HG03280 (cell line): ENCODE measurements at regions not wholly inside any gene's neighbourhood (a gene's known extent, or its start where the extent isn't known, plus 50 kb on each side); places are given as distances from the start of the nearest gene placed in this dataset.
"Not testable (repeated sequence)": the region's sequence is repeated elsewhere in the genome, so short reads cannot be mapped to it uniquely, and the experiment has no call there.

Experiments used
- ATAC-seq: cut with Tn5 transposase; IDR thresholded peaks from one replicate; pipeline ENCODE4 v1.9.1; 2021; ENCODE audit warnings: mild to moderate bottlenecking, moderate library complexity; ENCODE audit not compliant: unreplicated experiment

DNA sequence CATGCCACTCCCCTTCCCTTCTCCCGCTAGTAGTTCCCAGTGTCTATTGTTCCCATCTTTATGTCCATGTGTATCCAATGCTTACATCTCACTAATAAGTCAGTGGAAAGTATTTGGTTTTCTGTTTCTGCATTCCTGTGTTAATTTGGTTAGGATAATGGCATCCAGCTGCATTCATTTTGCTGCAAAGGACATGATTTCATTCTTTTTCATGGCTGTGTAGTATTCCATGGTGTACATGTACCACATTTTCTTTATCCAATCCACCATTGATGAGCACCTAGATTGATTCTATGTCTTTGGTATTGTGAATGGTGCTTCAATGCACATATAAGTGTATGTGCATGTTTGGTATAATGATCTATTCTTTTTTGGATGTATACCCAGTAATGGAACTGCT lies 502.5 kb upstream of the MAP2 start:
- not testable (repeated sequence) for ATAC-seq

DNA sequence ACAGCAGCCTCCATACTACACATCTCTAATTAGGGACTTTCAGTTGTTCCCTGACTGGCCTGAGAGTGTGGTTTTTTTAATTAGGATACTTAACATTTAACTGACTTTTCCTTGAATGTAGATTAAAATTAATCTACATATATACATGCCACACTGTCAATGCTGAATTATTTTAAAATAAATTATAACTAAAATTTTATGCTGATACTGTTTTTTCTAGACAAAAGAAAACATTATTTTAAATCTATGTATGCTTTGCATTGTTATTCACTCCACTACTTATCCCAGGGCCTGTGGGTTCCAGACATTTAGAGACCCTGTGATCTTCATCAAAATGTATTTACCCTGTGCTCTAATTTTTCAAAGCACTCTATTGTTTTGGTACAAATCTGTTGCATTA lies 496.0 kb upstream of the MAP2 start:
- ATAC-seq = no peak

- no peak for ATAC-seq
These were observed 494.5 kb upstream of the MAP2 start for GRCh38 chr2:208929139-208929864.

GRCh38 chr2:208929894-208930427 lies 493.9 kb upstream of the MAP2 start:
- no peak for ATAC-seq

DNA sequence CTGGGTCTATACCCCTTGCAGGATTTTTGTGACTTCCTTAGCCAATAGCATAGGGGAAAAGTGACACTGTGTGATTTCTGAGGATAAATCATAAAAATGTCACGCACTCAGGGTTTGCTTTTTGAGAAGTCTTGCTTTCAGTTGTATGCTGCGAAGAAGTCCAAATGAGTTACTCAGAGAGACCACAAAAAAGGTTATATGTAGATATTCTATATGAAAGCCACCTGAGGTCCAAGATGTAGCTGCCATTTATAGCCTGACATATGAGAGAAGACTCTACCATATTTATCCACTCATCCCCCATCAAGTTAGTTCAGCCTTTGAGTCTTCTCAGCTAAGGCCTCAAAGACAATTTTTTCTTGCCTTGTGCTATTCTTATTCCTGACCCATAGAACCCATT lies 488.3 kb upstream of the MAP2 start:
- ATAC-seq = no peak

- no peak for ATAC-seq
These were observed 486.3 kb upstream of the MAP2 start for GRCh38 chr2:208937521-208937920.

GRCh38 chr2:208939852-208940251 lies 484.0 kb upstream of the MAP2 start:
- ATAC-seq = no peak

GRCh38 chr2:208945719-208946256 lies 478.1 kb upstream of the MAP2 start:
- ATAC-seq = no peak

DNA sequence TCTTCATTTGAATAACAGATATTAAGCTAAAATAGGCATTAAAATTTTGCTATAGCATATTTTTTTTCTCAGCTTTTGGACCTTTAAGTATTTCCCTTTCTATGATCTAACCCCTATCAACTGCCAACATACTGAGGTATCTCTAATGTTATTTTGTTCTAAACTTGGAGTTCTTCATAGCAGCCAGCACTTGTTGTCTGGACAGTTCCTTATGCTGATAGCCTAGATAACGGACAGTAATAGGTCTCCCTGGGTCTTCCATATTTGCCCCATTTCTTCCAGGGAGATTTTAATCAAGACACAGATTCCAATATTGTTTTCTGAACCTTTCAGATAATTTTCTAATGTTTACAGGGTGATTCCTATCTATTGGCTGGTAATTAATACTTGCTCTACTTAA lies 475.8 kb upstream of the MAP2 start:
- ATAC-seq = no peak

DNA sequence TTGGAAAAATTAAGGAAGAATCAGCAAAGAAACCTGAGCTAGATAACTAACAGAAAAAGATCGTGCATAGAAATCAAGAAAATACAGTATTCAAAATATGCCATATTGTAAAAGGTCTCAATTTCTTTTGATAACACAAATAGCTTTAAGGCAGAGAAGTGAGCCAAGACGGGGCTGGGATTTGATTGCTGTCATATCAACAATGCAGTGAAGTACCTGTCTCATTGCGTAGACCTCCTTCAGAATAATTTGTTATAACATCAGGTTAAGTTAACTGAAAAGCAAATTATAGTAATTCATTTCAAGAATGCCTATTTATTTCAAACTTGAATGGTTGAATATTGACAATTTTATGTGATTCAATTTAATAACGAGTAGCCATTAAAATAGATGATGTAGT lies 453.8 kb upstream of the MAP2 start:
- ATAC-seq = no peak

DNA sequence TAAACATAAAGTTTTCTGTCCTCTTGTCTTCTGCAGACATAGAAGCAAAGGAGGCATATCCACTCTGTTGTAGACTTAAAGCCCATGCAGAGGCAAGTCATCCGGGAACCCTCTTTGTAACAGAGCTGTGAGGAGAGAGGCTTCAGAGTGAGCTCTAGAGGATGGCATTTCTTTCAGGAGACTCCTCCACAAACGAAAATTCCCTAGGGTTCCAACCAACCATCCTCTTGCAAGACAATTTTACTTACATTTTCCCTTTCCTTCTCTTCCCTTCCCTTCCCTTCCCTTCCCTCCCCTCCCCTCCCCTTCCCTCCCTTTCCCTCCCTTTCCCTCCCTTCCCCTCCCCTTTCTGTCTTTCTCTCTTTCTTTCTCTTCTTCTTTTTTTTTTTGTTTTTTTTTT lies 446.3 kb upstream of the MAP2 start:
- no peak for ATAC-seq

- no peak for ATAC-seq
These were observed 444.9 kb upstream of the MAP2 start for GRCh38 chr2:208978946-208979345.

DNA sequence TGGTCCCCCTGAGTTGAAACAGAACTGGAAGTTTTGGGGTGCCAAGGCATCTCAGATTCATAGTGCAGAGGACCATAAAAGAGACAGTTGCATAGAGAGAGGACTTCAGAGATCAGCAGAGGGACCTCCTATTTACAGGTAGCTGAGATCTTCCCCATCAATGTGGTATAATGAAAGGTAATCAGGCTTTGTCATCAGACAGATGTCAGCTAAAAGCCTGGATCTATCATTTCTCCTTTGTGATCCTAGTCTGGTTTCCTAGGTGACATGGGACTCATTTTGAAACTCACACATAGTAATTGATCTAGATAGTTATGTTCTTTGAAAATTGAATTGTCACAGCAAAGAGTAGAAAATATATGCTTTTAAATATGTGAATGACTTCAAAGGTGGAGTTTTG lies 443.5 kb upstream of the MAP2 start:
- no peak for ATAC-seq

DNA sequence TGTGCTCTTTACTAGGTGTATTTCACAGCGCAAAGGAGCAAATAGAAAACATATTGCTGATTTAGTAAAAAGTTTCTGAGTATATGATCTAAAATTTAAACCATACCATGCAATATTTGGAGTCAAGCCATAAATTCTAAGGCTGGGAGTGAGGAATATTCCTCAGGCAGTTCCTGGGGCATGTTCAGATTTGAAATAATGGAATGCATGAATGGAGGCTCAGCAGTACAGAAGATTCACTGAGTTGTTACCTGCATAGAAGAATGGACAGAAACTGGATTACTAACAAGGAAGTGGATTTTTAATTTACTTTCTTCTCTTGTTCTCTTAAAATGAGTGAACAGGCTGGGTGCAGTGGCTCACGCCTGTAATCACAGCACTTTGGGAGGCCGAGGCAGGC lies 441.0 kb upstream of the MAP2 start:
- no peak for ATAC-seq

- ATAC-seq = no peak
These were observed 440.4 kb upstream of the MAP2 start for GRCh38 chr2:208983486-208983885.

DNA sequence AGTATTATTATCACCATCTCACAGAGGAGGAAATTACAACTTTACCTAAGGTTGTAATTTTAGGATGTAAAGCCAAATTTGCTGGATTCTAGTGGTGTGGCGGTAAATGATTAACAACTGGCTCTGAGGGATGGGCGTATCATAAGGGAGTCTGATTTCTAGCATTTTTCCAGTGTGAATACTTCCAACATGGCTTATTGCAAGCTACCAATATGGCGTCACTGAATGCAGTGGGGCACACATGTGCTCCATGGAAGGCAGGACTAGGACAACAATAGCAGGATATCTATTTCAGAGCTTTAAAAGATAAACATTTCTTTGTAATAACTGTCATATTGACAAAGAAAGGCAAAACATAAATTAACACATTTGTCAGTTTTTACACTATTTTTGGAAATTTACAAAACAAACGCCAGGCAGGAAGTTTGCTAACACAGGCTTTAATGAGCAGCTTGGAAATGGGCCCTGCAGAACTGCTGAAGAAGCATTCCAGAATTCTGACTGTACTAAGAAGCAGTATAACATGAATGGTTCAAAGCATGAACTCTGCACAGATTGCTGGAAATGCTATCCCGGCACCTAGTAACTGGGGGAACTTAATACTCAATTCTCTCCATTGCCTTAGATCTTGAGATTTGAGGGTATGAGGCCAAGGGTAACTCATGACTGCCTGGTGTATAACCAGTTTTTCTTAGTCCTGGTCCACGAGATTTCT lies 439.3 kb upstream of the MAP2 start:
- ATAC-seq = no peak

- no peak for ATAC-seq
These were observed 438.2 kb upstream of the MAP2 start for GRCh38 chr2:208985644-208986043.

DNA sequence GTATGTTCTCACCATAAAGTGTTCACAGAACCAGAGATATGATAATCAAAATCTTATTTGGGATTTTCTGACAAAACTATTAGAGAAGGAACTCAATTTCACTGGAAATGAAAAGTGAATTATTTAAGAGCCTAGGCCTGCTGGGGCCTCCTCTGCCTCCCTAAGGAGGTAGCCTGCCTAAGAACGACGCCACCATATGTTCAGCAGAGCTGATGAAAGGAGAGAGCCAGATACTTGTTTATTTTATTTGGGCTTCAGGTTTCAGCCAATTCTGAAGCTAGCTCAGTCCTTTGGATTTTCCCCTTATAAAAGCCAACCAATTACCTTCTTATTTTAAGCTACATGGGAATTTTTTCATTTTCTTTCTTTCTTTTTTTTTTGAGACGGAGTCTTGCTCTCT lies 433.1 kb upstream of the MAP2 start:
- ATAC-seq = no peak

GRCh38 chr2:208999911-209000310 lies 423.9 kb upstream of the MAP2 start:
- no peak for ATAC-seq

- ATAC-seq = no peak
These were observed 421.8 kb upstream of the MAP2 start for GRCh38 chr2:209002054-209002453.

- ATAC-seq = no peak
These were observed 418.5 kb upstream of the MAP2 start for GRCh38 chr2:209005371-209005770.

GRCh38 chr2:209008636-209009287 lies 415.1 kb upstream of the MAP2 start:
- no peak for ATAC-seq
